ENCODE measurements at regions not wholly inside any gene's neighbourhood (a gene's known extent, or its start where the extent isn't known, plus 50 kb on each side); places are given as distances from the start of the nearest gene placed in this dataset.

- TF ChIP-seq, protein P1, sequence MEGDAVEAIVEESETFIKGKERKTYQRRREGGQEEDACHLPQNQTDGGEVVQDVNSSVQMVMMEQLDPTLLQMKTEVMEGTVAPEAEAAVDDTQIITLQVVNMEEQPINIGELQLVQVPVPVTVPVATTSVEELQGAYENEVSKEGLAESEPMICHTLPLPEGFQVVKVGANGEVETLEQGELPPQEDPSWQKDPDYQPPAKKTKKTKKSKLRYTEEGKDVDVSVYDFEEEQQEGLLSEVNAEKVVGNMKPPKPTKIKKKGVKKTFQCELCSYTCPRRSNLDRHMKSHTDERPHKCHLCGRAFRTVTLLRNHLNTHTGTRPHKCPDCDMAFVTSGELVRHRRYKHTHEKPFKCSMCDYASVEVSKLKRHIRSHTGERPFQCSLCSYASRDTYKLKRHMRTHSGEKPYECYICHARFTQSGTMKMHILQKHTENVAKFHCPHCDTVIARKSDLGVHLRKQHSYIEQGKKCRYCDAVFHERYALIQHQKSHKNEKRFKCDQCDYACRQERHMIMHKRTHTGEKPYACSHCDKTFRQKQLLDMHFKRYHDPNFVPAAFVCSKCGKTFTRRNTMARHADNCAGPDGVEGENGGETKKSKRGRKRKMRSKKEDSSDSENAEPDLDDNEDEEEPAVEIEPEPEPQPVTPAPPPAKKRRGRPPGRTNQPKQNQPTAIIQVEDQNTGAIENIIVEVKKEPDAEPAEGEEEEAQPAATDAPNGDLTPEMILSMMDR (IDR thresholded peaks at IDR 0.05), result no peak
- no peak for TF ChIP-seq POLR2AphosphoS5 (IDR thresholded peaks at IDR 0.05)
- TF ChIP-seq EP300 (IDR thresholded peaks at IDR 0.05), result no peak
Measured at GRCh38 chr7:50864694-50865093, 82.0 kb upstream of the GRB10 start.
